IMR-90 (cell line): ENCODE measurements at regions not wholly inside any gene's neighbourhood (a gene's known extent, or its start where the extent isn't known, plus 50 kb on each side); places are given as distances from the start of the nearest gene placed in this dataset.

Experiments
- ATAC-seq: fragments of 200-7000 bp; cut with Tn5 transposase; 2 replicates; pipeline ENCODE4 v1.9.1; 2020; ENCODE audit warnings: low read depth, mild to moderate bottlenecking, moderate library complexity
- BruUV-seq: library from RNA; stranded (reverse); fragments of 400-500 nt; replicated peaks from 2 replicates; lab custom pipeline; 2021; lab: Mats Ljungman, UMichigan
- CTCF ChIA-PET: fragments of 300-600 bp; formaldehyde crosslinking; extraction: SDS; loops from one replicate; lab custom pipeline; 2021; ENCODE audit warnings: antibody characterized with exemption; lab: Yijun Ruan, JAX
- POLR2A ChIA-PET: fragments of 300-600 bp; sonication (Branson Sonifier 250); formaldehyde crosslinking; loops from one replicate; lab custom pipeline; 2022; ENCODE audit warnings: antibody characterized with exemption; ENCODE audit not compliant: unreplicated experiment; lab: Charles Lee
- DNase-seq: peaks from one replicate; pipeline ENCODE4 v3.0.0; 2013
- H2AFZ ChIP-seq: replicated peaks from 2 replicates; pipeline ENCODE3; 2013; ENCODE audit warnings: low read length, mild to moderate bottlenecking; ENCODE audit not compliant: poor library complexity
- H2AK5ac ChIP-seq: 2 replicates; pipeline ENCODE4 v1.6.1; 2013; ENCODE audit warnings: low read depth, low read length, inconsistent platforms
- H2AK9ac ChIP-seq: replicated peaks from 2 replicates; pipeline ENCODE3; 2013; ENCODE audit warnings: mild to moderate bottlenecking, low read depth, low read length, moderate library complexity; ENCODE audit not compliant: poor library complexity
- H2BK120ac ChIP-seq: 2 replicates; pipeline ENCODE4 v1.6.1; 2013; ENCODE audit warnings: low read depth, low read length, inconsistent platforms
- H2BK15ac ChIP-seq: 3 replicates; pipeline ENCODE4 v1.6.1; 2013; ENCODE audit warnings: low read depth, low read length, inconsistent platforms
- H2BK20ac ChIP-seq: 2 replicates; pipeline ENCODE4 v1.6.1; 2013; ENCODE audit warnings: low read depth, mild to moderate bottlenecking, inconsistent platforms, low read length, moderate library complexity
- H2BK5ac ChIP-seq: 2 replicates; pipeline ENCODE4 v1.6.1; 2013; ENCODE audit warnings: mild to moderate bottlenecking, low read depth, low read length, inconsistent platforms; ENCODE audit not compliant: poor library complexity, severe bottlenecking
- H3K14ac ChIP-seq: replicated peaks from 2 replicates; pipeline ENCODE4 v1.6.1; 2013; ENCODE audit warnings: low read depth, low read length, inconsistent platforms
- H3K18ac ChIP-seq: 2 replicates; pipeline ENCODE4 v1.6.1; 2013; ENCODE audit warnings: low read depth, low read length, control low read depth
- H3K23ac ChIP-seq: 2 replicates; pipeline ENCODE4 v1.6.1; 2013; ENCODE audit warnings: low read depth, low read length, inconsistent platforms
- H3K27ac ChIP-seq: 2 replicates; pipeline ENCODE4 v1.5.1; 2013; ENCODE audit warnings: mild to moderate bottlenecking, control low read depth, low read length; ENCODE audit not compliant: insufficient read depth
- H3K27me3 ChIP-seq: 2 replicates; pipeline ENCODE4 v1.6.1; 2013; ENCODE audit warnings: low read length; ENCODE audit not compliant: control insufficient read depth, insufficient read depth
- H3K36me3 ChIP-seq: 2 replicates; pipeline ENCODE4 v1.6.1; 2013; ENCODE audit warnings: low read length, mixed read lengths; ENCODE audit not compliant: control insufficient read depth, insufficient read depth
- H3K4ac ChIP-seq: 2 replicates; pipeline ENCODE4 v1.6.1; 2013; ENCODE audit warnings: low read depth, low read length, inconsistent platforms
- H3K4me1 ChIP-seq: 2 replicates; pipeline ENCODE4 v1.6.1; 2013; ENCODE audit warnings: low read length, mixed read lengths; ENCODE audit not compliant: control insufficient read depth, insufficient read depth
- H3K4me2 ChIP-seq: 2 replicates; pipeline ENCODE4 v1.6.1; 2013; ENCODE audit warnings: low read depth, mild to moderate bottlenecking, control low read depth, low read length, moderate library complexity
- H3K4me3 ChIP-seq: 2 replicates; pipeline ENCODE4 v1.5.1; 2013; ENCODE audit warnings: low read depth, mild to moderate bottlenecking, control low read depth, low read length, moderate library complexity; ENCODE audit not compliant: insufficient read depth
- H3K56ac ChIP-seq: 2 replicates; pipeline ENCODE4 v1.6.1; 2013; ENCODE audit warnings: low read length, inconsistent platforms; ENCODE audit not compliant: insufficient read depth; ENCODE audit errors: extremely low read depth
- H3K79me1 ChIP-seq, 2 experiments: 2 replicates each; pipeline ENCODE4 v1.6.1; 2013; ENCODE audit warnings: low read length in 2 of 2, inconsistent platforms in 1 of 2, low read depth in 1 of 2
- H3K9ac ChIP-seq: 2 replicates; pipeline ENCODE4 v1.6.1; 2013; ENCODE audit warnings: low read depth, low read length, control low read depth
- H3K9me1 ChIP-seq: 2 replicates; pipeline ENCODE4 v1.6.1; 2013; ENCODE audit warnings: low read length, inconsistent platforms; ENCODE audit not compliant: insufficient read depth
- H3K9me3 ChIP-seq: 2 replicates; pipeline ENCODE4 v1.6.1; 2013; ENCODE audit warnings: low read length; ENCODE audit not compliant: control insufficient read depth, insufficient read depth
- H4K20me1 ChIP-seq: 2 replicates; pipeline ENCODE4 v1.6.1; 2013; ENCODE audit warnings: low read length, inconsistent platforms; ENCODE audit not compliant: insufficient read depth
- H4K5ac ChIP-seq: 2 replicates; pipeline ENCODE4 v1.6.1; 2013; ENCODE audit warnings: mild to moderate bottlenecking, low read depth, low read length, control low read depth
- H4K8ac ChIP-seq, 2 experiments: 2 replicates each; pipeline ENCODE4 v1.6.1; 2013; ENCODE audit warnings: low read depth in 2 of 2, low read length in 2 of 2, control low read depth in 1 of 2, inconsistent platforms in 1 of 2
- H4K91ac ChIP-seq: 2 replicates; pipeline ENCODE4 v1.6.1; 2013; ENCODE audit warnings: low read depth, low read length, inconsistent platforms; ENCODE audit not compliant: insufficient read depth
- CEBPB ChIP-seq: IDR thresholded peaks from 2 replicates; pipeline ENCODE4 v1.6.1; 2012; ENCODE audit warnings: low read depth, low read length, improper control_type of control experiment
- CTCF ChIP-seq: conservative IDR thresholded peaks from 2 replicates; pipeline ENCODE4 v1.5.1; 2012; ENCODE audit warnings: mild to moderate bottlenecking, low read depth, low read length, improper control_type of control experiment
- ELK1 ChIP-seq: fragments of 150-350 bp; IDR thresholded peaks from 2 replicates; pipeline ENCODE4 v1.6.1; 2016; ENCODE audit warnings: low read depth, mild to moderate bottlenecking, low read length, moderate library complexity, borderline replicate concordance
- MAZ ChIP-seq: IDR thresholded peaks from 2 replicates; pipeline ENCODE4 v1.6.1; 2012; ENCODE audit warnings: low read depth, mild to moderate bottlenecking, low read length, improper control_type of control experiment, moderate library complexity, borderline replicate concordance
- RFX5 ChIP-seq: IDR thresholded peaks from 2 replicates; pipeline ENCODE4 v1.8.0; 2012; ENCODE audit warnings: low read depth, mild to moderate bottlenecking, low read length, moderate library complexity
- SMC3 ChIP-seq: fragments of 150-350 bp; IDR thresholded peaks from 2 replicates; pipeline ENCODE4 v1.6.1; 2016; ENCODE audit warnings: low read depth, mild to moderate bottlenecking, antibody characterized with exemption, low read length, moderate library complexity
- WGBS, 2 experiments: methylation state at CpG; one replicate each; pipeline versions ENCODE4 v1.1.5 to v1.1.7; 2013; ENCODE audit warnings: missing lambda C conversion rate in 2 of 2; ENCODE audit not compliant: insufficient read length in 1 of 2; ENCODE audit errors: extremely low coverage in 2 of 2; 5-methylcytosine and 5-hydroxymethylcytosine counted together
- dilution Hi-C: fragments of 300-500 bp; cut with HindIII; formaldehyde crosslinking; loops from one replicate; pipeline ENCODE4 v1.14.3; 2018; ENCODE audit warnings: low sequenced_read_pairs; ENCODE audit not compliant: unreplicated experiment
- in situ Hi-C: fragments of 300-500 bp; cut with MboI; formaldehyde crosslinking; loops from 3 replicates; pipeline ENCODE4 v1.14.3; 2019; ENCODE audit warnings: low sequenced_read_pairs, inconsistent platforms, mixed read lengths
- intact Hi-C: fragments of 100-400 bp; cut with micrococcal nuclease; formaldehyde crosslinking; loops from 2 replicates; pipeline ENCODE4 v1.10.0; 2022

GRCh38 chr3:79910337-79910736, 142.5 kb upstream of the ROBO1 start:
- H3K4ac ChIP-seq, result no peak overlapping the region
- H2BK120ac ChIP-seq, result no peak overlapping the region
- H3K9me3 ChIP-seq, result no peaks in the 10 kb centered on the region
- dilution Hi-C loops (no loop called here), in situ Hi-C loops (no loop called here), intact Hi-C loops (no loop called here)
- H4K5ac ChIP-seq, result no peak overlapping the region
- H3K4me2 ChIP-seq, result no peak overlapping the region
- CTCF ChIA-PET, result no interaction called here
- H4K20me1 ChIP-seq, result no peaks in the 10 kb centered on the region
- no peak overlapping the region for H3K9ac ChIP-seq
- H3K4me3 ChIP-seq, result no peak overlapping the region
- H4K91ac ChIP-seq, result no peak overlapping the region
- no peak overlapping the region for H2AK5ac ChIP-seq
- no peaks in the 10 kb centered on the region for H3K27me3 ChIP-seq
- no peak for ATAC-seq
- no peaks in the 10 kb centered on the region for H3K79me1 ChIP-seq
- H3K4me1 ChIP-seq, result no peaks in the 10 kb centered on the region
- H3K27ac ChIP-seq, result no peak overlapping the region
- no peak overlapping the region for H2BK15ac ChIP-seq
- H3K36me3 ChIP-seq, result no peaks in the 10 kb centered on the region
- H3K18ac ChIP-seq, result no peak overlapping the region
- no peak overlapping the region for H2BK20ac ChIP-seq
- POLR2A ChIA-PET, result no interaction called here
- no peak overlapping the region for H2BK5ac ChIP-seq
- H4K8ac ChIP-seq, result no peak overlapping the region
- no TSS peak for BruUV-seq
- no peak for DNase-seq
- no peak for TF ChIP-seq MAZ
- TF ChIP-seq ELK1, result no peak
- TF ChIP-seq RFX5, result no peak
- TF ChIP-seq SMC3, result no peak
- TF ChIP-seq CTCF, result no peak
- no peak for TF ChIP-seq CEBPB
- no peak overlapping the region for H2AK9ac ChIP-seq
- no peak overlapping the region for H2AFZ ChIP-seq
- WGBS, 2 experiments, result no CpG with 5 or more reads among the region's 2 CpGs
- H3K23ac ChIP-seq, result no peak overlapping the region
- no peaks in the 10 kb centered on the region for H3K9me1 ChIP-seq
- H3K14ac ChIP-seq, result no peak overlapping the region
- no peak overlapping the region for H3K56ac ChIP-seq
